Pancreas (tissue), 10 donors: ENCODE measurements at regions not wholly inside any gene's neighbourhood (a gene's known extent, or its start where the extent isn't known, plus 50 kb on each side); places are given as distances from the start of the nearest gene placed in this dataset.
A peak's percentile ranks its signal among the peaks of the same experiment; 100 is the strongest.

Source experiments
- ATAC-seq, 4 donors: fragments of 200-7000 bp; cut with Tn5 transposase; one replicate each; pipeline versions ENCODE4 v1.8.0 to v1.9.1; 2020; ENCODE audit warnings: mild to moderate bottlenecking in 4 of 4, moderate library complexity in 4 of 4
- DNase-seq, 6 donors: peaks; one replicate each; pipeline ENCODE4 v3.0.0-alpha.2; 2020
- FAIRE-seq: peaks from 2 replicates; lab custom pipeline; 2012; peaks lifted over from hg19 to GRCh38; lab: Jason Lieb, UNC
- H3K27ac ChIP-seq, 4 donors: fragments of 200-600 bp; sonication (generic); 1 replicate in 3 of 4; 2 replicates in 1 of 4; pipeline versions ENCODE4 v1.5.0 to v1.8.0; 2020
- H3K27me3 ChIP-seq, 4 donors: fragments of 200-600 bp; one replicate each; pipeline ENCODE4 v1.8.0; 2021
- H3K36me3 ChIP-seq, 3 donors: fragments of 200-600 bp; sonication (generic) in 1 of 3; one replicate each; pipeline versions ENCODE4 v1.5.0 to v1.8.0; 2020 to 2021
- H3K4me1 ChIP-seq, 3 donors: fragments of 200-600 bp; one replicate each; pipeline ENCODE4 v1.8.0; 2021
- H3K4me3 ChIP-seq, 4 donors: fragments of 200-600 bp; sonication (generic) in 2 of 4; one replicate each; pipeline versions ENCODE4 v1.5.0 to v1.8.0; 2020 to 2021
- H3K9me3 ChIP-seq, 4 donors: fragments of 200-600 bp; one replicate each; pipeline ENCODE4 v1.8.0; 2021
- CTCF ChIP-seq, 4 donors: fragments of 200-600 bp; sonication (generic) in 3 of 4; IDR thresholded peaks; one replicate each; pipeline versions ENCODE4 v1.5.0 to v1.8.0; 2021; ENCODE audit warnings: antibody characterized with exemption in 4 of 4
- WGBS, 2 donors: extraction: QIAGEN DNeasy Blood & Tissue Kit; methylation state at CpG; one replicate each; pipeline ENCODE4 v1.1.7; 2013; 5-methylcytosine and 5-hydroxymethylcytosine counted together
- intact Hi-C, 3 donors: fragments of 100-400 bp; cut with DNase I; formaldehyde crosslinking; loops; one replicate each; pipeline versions ENCODE4 v1.11.1 to v1.14.2; 2022
- donor health status: healthy with polysubstance abuse.
- donor health status: DM: no; HTN: no; CAD: no; lungs with moderate emphysema.
- donor health status: DM: no; HTN: no; CAD: no.
- donor health status: control.
- donor health status: control.
- donor health status: Bipolar disorder and iron deficiency.
- donor health status: DM: yes; HTN: yes; CAD: no.
- donor health status: DM: no; HTN: no; CAD: no.
- donor health status: DM: no; HTN: no; CAD: no.
- donor health status: DM: yes; HTN: yes; CAD: no.

DNA sequence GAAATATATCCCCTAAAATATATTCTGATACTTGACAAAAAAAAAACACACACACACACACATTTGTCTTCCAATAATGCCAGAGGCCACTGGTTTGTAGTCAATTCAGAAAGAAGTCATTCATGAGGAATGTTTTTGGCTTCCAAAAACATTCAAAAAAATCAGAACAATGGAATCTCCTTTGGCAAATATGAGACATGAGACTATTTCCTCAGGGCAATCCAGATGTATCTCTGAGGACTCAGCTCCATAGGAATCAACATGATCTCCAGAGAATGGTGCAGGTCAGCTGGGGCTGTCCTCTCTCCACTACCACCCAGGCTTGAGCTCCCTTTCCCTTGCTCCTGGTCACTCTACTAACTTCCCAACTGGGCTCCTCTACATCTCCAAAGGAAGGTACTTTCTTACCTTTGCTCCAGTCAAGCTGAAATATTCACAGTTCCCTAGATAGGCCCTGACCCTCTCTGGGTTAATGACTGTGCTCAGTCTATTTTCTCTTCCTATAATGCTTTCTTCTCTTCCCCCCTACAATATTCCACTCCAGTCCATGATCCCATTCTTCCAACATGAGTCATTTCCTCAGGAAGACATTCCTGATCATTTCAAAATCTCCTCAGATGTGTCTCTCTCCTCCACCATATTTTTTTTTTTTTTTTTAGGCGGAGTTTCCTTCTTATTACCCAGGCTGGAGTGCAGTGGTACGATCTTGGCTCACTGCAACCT, 145.3 kb downstream of the C1D start:
- no peaks in the 10 kb centered on the region for H3K36me3 ChIP-seq
- no peak overlapping the region for H3K27ac ChIP-seq
- TF ChIP-seq CTCF (IDR thresholded peaks at IDR 0.05) = no peak
- no peaks in the 10 kb centered on the region for H3K4me1 ChIP-seq
- no peaks in the 10 kb centered on the region for H3K27me3 ChIP-seq
- H3K4me3 ChIP-seq = no peak overlapping the region
- FAIRE-seq (no peak), DNase-seq (no peak), ATAC-seq (peak in 1 of 4 donors; percentile 19)
- 83 to 88% methylated on average over 2 of the region's 2 CpGs for WGBS, 2 donors
- no peaks in the 10 kb centered on the region for H3K9me3 ChIP-seq
- intact Hi-C loops = no loop called here

- no peak for TF ChIP-seq CTCF (IDR thresholded peaks at IDR 0.05)
- FAIRE-seq = no peak
- intact Hi-C loops = no loop called here
Measured at GRCh38 chr2:67918471-67918870, 144.3 kb downstream of the C1D start.

GRCh38 chr2:67919490-67919889, 143.3 kb downstream of the C1D start:
- H3K9me3 ChIP-seq = no peaks in the 10 kb centered on the region
- H3K27me3 ChIP-seq = no peaks in the 10 kb centered on the region
- no peak overlapping the region for H3K27ac ChIP-seq
- FAIRE-seq (no peak), ATAC-seq (no peak), DNase-seq (no peak)
- no peak for TF ChIP-seq CTCF (IDR thresholded peaks at IDR 0.05)
- 26 to 43% methylated on average over 1 of the region's 1 CpG for WGBS, 2 donors
- intact Hi-C loops = no loop called here
- H3K36me3 ChIP-seq = no peaks in the 10 kb centered on the region
- H3K4me3 ChIP-seq = no peak overlapping the region
- H3K4me1 ChIP-seq = no peaks in the 10 kb centered on the region

More at GRCh38 chr2:67918471-67918870, 144.3 kb downstream of the C1D start:
- H3K4me1 ChIP-seq = no peaks in the 10 kb centered on the region
- no peaks in the 10 kb centered on the region for H3K27me3 ChIP-seq
- ATAC-seq (no peak), DNase-seq (no peak)
- 83 to 93% methylated on average over 3 of the region's 3 CpGs for WGBS, 2 donors
- H3K36me3 ChIP-seq = no peaks in the 10 kb centered on the region
- no peak overlapping the region for H3K27ac ChIP-seq
- no peaks in the 10 kb centered on the region for H3K9me3 ChIP-seq
- H3K4me3 ChIP-seq = no peak overlapping the region

GRCh38 chr2:67922080-67922785, 140.6 kb downstream of the C1D start:
- FAIRE-seq = no peak
- H3K4me3 ChIP-seq = no peak overlapping the region
- no peaks in the 10 kb centered on the region for H3K36me3 ChIP-seq
- DNase-seq = no peak
- WGBS, 2 donors = 53 to 62% methylated on average over 4 of the region's 4 CpGs
- intact Hi-C loops = no loop called here
- H3K27ac ChIP-seq = no peak overlapping the region
- H3K9me3 ChIP-seq = no peaks in the 10 kb centered on the region
- ATAC-seq = no peak
- H3K27me3 ChIP-seq = no peaks in the 10 kb centered on the region
- no peaks in the 10 kb centered on the region for H3K4me1 ChIP-seq
- TF ChIP-seq CTCF (IDR thresholded peaks at IDR 0.05) = no peak

DNA sequence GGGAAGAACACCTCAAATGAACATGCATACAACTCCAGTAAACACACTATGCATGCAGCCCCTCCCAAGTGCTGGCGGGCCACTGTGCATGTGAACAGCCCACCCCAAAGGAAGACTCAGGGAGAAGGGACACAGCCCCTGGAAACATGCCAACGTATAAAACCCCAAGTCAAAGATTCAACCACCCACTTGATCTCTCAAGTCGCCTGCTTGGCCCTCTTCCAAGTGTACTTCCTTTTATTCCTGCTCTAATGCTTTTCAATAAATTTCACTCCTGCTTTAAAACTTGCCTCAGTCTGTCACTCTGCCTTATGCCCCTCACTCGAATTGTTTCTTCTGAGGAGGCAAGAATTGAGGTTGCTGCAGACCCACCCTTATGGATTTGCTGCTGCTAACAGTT, 139.1 kb downstream of the C1D start:
- DNase-seq (no peak), FAIRE-seq (no peak), ATAC-seq (no peak)
- H3K4me1 ChIP-seq = no peaks in the 10 kb centered on the region
- no peak for TF ChIP-seq CTCF (IDR thresholded peaks at IDR 0.05)
- H3K27ac ChIP-seq = no peak overlapping the region
- intact Hi-C loops = no loop called here
- H3K9me3 ChIP-seq = no peaks in the 10 kb centered on the region
- WGBS, 2 donors = 40 to 46% methylated on average over 4 of the region's 4 CpGs
- H3K4me3 ChIP-seq = no peak overlapping the region
- no peaks in the 10 kb centered on the region for H3K36me3 ChIP-seq
- H3K27me3 ChIP-seq = no peaks in the 10 kb centered on the region
